ENCODE measurements at regions not wholly inside any gene's neighbourhood (a gene's known extent, or its start where the extent isn't known, plus 50 kb on each side); places are given as distances from the start of the nearest gene placed in this dataset.

- POLR2A ChIA-PET, result no interaction called here
- TF ChIP-seq, protein P1, sequence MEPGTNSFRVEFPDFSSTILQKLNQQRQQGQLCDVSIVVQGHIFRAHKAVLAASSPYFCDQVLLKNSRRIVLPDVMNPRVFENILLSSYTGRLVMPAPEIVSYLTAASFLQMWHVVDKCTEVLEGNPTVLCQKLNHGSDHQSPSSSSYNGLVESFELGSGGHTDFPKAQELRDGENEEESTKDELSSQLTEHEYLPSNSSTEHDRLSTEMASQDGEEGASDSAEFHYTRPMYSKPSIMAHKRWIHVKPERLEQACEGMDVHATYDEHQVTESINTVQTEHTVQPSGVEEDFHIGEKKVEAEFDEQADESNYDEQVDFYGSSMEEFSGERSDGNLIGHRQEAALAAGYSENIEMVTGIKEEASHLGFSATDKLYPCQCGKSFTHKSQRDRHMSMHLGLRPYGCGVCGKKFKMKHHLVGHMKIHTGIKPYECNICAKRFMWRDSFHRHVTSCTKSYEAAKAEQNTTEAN (CRISPR knock-in tag; IDR thresholded peaks at IDR 0.05), result no peak
- TF ChIP-seq ATF3 (CRISPR knock-in tag; conservative IDR thresholded peaks at IDR 0.05) (no peak), ZNF138 (CRISPR knock-in tag; conservative IDR thresholded peaks at IDR 0.05) (no peak), ZNF263 (CRISPR knock-in tag; IDR thresholded peaks at IDR 0.05; ENCODE audit: low read depth) (no peak), AFF4 (CRISPR knock-in tag; IDR thresholded peaks at IDR 0.05; ENCODE audit: borderline replicate concordance) (no peak), SMAD4 (CRISPR knock-in tag; IDR thresholded peaks at IDR 0.05) (no peak), RELA (CRISPR knock-in tag; IDR thresholded peaks at IDR 0.05; ENCODE audit: borderline replicate concordance) (no peak), JAZF1 (CRISPR knock-in tag; IDR thresholded peaks at IDR 0.05) (no peak), PRRX2 (CRISPR knock-in tag; IDR thresholded peaks at IDR 0.05) (no peak), IRF2 (CRISPR knock-in tag; IDR thresholded peaks at IDR 0.05; ENCODE audit: borderline replicate concordance, low read depth) (no peak)
- TF ChIP-seq, protein P2, sequence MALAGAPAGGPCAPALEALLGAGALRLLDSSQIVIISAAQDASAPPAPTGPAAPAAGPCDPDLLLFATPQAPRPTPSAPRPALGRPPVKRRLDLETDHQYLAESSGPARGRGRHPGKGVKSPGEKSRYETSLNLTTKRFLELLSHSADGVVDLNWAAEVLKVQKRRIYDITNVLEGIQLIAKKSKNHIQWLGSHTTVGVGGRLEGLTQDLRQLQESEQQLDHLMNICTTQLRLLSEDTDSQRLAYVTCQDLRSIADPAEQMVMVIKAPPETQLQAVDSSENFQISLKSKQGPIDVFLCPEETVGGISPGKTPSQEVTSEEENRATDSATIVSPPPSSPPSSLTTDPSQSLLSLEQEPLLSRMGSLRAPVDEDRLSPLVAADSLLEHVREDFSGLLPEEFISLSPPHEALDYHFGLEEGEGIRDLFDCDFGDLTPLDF (CRISPR knock-in tag; IDR thresholded peaks at IDR 0.05), result no peak
- TF ChIP-seq, protein P3, sequence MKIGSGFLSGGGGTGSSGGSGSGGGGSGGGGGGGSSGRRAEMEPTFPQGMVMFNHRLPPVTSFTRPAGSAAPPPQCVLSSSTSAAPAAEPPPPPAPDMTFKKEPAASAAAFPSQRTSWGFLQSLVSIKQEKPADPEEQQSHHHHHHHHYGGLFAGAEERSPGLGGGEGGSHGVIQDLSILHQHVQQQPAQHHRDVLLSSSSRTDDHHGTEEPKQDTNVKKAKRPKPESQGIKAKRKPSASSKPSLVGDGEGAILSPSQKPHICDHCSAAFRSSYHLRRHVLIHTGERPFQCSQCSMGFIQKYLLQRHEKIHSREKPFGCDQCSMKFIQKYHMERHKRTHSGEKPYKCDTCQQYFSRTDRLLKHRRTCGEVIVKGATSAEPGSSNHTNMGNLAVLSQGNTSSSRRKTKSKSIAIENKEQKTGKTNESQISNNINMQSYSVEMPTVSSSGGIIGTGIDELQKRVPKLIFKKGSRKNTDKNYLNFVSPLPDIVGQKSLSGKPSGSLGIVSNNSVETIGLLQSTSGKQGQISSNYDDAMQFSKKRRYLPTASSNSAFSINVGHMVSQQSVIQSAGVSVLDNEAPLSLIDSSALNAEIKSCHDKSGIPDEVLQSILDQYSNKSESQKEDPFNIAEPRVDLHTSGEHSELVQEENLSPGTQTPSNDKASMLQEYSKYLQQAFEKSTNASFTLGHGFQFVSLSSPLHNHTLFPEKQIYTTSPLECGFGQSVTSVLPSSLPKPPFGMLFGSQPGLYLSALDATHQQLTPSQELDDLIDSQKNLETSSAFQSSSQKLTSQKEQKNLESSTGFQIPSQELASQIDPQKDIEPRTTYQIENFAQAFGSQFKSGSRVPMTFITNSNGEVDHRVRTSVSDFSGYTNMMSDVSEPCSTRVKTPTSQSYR (CRISPR knock-in tag; IDR thresholded peaks at IDR 0.05), result no peak
- TF ChIP-seq, protein P4, sequence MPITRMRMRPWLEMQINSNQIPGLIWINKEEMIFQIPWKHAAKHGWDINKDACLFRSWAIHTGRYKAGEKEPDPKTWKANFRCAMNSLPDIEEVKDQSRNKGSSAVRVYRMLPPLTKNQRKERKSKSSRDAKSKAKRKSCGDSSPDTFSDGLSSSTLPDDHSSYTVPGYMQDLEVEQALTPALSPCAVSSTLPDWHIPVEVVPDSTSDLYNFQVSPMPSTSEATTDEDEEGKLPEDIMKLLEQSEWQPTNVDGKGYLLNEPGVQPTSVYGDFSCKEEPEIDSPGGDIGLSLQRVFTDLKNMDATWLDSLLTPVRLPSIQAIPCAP (CRISPR knock-in tag; IDR thresholded peaks at IDR 0.05), result no peak
- DNase-seq (ENCODE audit: low spot score) (no peak), ATAC-seq (no peak)
- Mint-ChIP-seq H3K9me3 (no peaks in the 10 kb centered on the region), H3K36me3 (no peaks in the 10 kb centered on the region), H3K27me3 (ENCODE audit: low read depth) (no peaks in the 10 kb centered on the region), H3K4me3 (no peak overlapping the region), H3K27ac (peak overlapping the region; percentile 63), H3K4me1 (no peaks in the 10 kb centered on the region)
- CTCF ChIA-PET, result interaction anchor here (0.7 to 1.4 kb wide), 2 partner anchors 20 to 83 kb away, joined by 3 read pairs; no protein-coding TSS in a partner anchor
These were observed 110.4 kb downstream of the MICALL2 start for GRCh38 chr7:1348823-1349335.

GRCh38 chr7:1349351-1349761, 109.9 kb downstream of the MICALL2 start:
- POLR2A ChIA-PET, result no interaction called here
- DNase-seq (ENCODE audit: low spot score) (no peak), ATAC-seq (no peak)
- H3K36me3 Mint-ChIP-seq, result no peaks in the 10 kb centered on the region
- H3K4me1 Mint-ChIP-seq, result no peaks in the 10 kb centered on the region
- no peaks in the 10 kb centered on the region for H3K9me3 Mint-ChIP-seq
- H3K27me3 Mint-ChIP-seq (ENCODE audit: low read depth), result no peaks in the 10 kb centered on the region
- H3K27ac Mint-ChIP-seq, result no peak overlapping the region
- CTCF ChIA-PET, result interaction anchor here (1.4 kb wide), 1 partner anchor 19 kb away, joined by 3 read pairs; no protein-coding TSS in a partner anchor
- H3K4me3 Mint-ChIP-seq, result no peak overlapping the region
- TF ChIP-seq ZNF121 (CRISPR knock-in tag; IDR thresholded peaks at IDR 0.05), result no peak
- no peak for TF ChIP-seq SMAD3 (CRISPR knock-in tag; IDR thresholded peaks at IDR 0.05; ENCODE audit: borderline replicate concordance)
- no peak for TF ChIP-seq ETV6 (CRISPR knock-in tag; IDR thresholded peaks at IDR 0.05)
- TF ChIP-seq, protein P5, sequence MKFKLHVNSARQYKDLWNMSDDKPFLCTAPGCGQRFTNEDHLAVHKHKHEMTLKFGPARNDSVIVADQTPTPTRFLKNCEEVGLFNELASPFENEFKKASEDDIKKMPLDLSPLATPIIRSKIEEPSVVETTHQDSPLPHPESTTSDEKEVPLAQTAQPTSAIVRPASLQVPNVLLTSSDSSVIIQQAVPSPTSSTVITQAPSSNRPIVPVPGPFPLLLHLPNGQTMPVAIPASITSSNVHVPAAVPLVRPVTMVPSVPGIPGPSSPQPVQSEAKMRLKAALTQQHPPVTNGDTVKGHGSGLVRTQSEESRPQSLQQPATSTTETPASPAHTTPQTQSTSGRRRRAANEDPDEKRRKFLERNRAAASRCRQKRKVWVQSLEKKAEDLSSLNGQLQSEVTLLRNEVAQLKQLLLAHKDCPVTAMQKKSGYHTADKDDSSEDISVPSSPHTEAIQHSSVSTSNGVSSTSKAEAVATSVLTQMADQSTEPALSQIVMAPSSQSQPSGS (CRISPR knock-in tag; IDR thresholded peaks at IDR 0.05; ENCODE audit: borderline replicate concordance, low read depth), result no peak
- no peak for TF ChIP-seq NFE2L1 (CRISPR knock-in tag; IDR thresholded peaks at IDR 0.05)
- no peak for TF ChIP-seq RELA (CRISPR knock-in tag; IDR thresholded peaks at IDR 0.05; ENCODE audit: borderline replicate concordance)
- no peak for TF ChIP-seq FOXK1 (CRISPR knock-in tag; IDR thresholded peaks at IDR 0.05)
- no peak for TF ChIP-seq ZNF232 (CRISPR knock-in tag; IDR thresholded peaks at IDR 0.05)
- no peak for TF ChIP-seq PRRX2 (CRISPR knock-in tag; IDR thresholded peaks at IDR 0.05)
- TF ChIP-seq ZNF317 (CRISPR knock-in tag; IDR thresholded peaks at IDR 0.05; ENCODE audit: borderline replicate concordance, low read depth), result no peak
- TF ChIP-seq SOX15 (CRISPR knock-in tag; IDR thresholded peaks at IDR 0.05), result no peak
- no peak for TF ChIP-seq HMGA2 (CRISPR knock-in tag; IDR thresholded peaks at IDR 0.05)
- TF ChIP-seq, protein P6, sequence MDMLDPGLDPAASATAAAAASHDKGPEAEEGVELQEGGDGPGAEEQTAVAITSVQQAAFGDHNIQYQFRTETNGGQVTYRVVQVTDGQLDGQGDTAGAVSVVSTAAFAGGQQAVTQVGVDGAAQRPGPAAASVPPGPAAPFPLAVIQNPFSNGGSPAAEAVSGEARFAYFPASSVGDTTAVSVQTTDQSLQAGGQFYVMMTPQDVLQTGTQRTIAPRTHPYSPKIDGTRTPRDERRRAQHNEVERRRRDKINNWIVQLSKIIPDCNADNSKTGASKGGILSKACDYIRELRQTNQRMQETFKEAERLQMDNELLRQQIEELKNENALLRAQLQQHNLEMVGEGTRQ (CRISPR knock-in tag; IDR thresholded peaks at IDR 0.05), result no peak

Measured in WTC11 (cell line).